Panc1 (cell line): ENCODE measurements at regions not wholly inside any gene's neighbourhood (a gene's known extent, or its start where the extent isn't known, plus 50 kb on each side); places are given as distances from the start of the nearest gene placed in this dataset.

Experiments used
- POLR2AphosphoS5 ChIP-seq: IDR thresholded peaks from 2 replicates; pipeline ENCODE4 v1.6.1; 2012; ENCODE audit warnings: mild to moderate bottlenecking, low read depth, low read length, moderate library complexity
- REST ChIP-seq, 2 experiments: IDR thresholded peaks; 2 replicates each; pipeline ENCODE4 v1.6.1; 2011 to 2012; ENCODE audit warnings: low read depth in 2 of 2, control low read depth in 1 of 2, low read length in 1 of 2, mild to moderate bottlenecking in 1 of 2, moderate library complexity in 1 of 2; ENCODE audit not compliant: insufficient read depth in 1 of 2
- SIN3A ChIP-seq: IDR thresholded peaks from 2 replicates; pipeline ENCODE4 v1.6.1; 2012; ENCODE audit warnings: low read depth, mild to moderate bottlenecking, low read length, moderate library complexity, borderline replicate concordance; ENCODE audit not compliant: insufficient read depth
- TCF7L2 ChIP-seq: IDR thresholded peaks from 2 replicates; pipeline ENCODE4 v1.6.1; 2011; ENCODE audit warnings: mild to moderate bottlenecking, low read depth, low read length, inconsistent platforms
- TF ChIP-seq, protein P1 (sequence below): fragments of 450-650 bp; IDR thresholded peaks from 2 replicates; pipeline ENCODE4 v1.5.1; 2017; ENCODE audit warnings: mild to moderate bottlenecking

DNA sequence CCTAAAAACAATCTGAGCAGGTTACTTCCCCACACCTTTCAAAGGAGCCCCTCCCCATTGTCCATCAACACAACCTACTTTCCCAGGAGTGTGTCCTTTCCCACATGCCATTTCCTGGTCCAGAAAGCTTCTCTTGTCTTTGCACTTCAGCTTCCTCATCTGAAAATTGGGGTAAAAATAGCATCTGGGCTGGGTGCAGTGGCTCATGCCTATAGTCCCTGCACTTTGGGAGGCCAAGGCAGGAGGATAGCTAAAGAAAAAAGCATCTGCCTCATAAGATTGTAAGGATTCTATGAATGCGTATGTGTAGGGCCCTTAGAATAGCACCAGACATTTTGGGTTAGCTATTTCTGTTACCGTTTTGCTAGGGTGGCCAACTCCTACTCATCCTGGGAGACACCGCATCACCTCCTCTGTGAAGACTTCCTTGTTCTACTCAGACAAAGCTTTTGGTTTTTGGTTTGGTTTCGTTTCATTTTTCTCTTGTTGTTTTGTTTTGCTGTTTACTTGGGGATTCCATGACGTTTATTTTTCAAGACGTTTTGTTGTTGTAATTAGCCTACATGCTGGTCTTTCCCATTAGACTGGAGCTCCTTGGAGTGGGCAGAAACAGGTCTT, 224.4 kb upstream of the TLE3 start:
- no peak for TF ChIP-seq POLR2AphosphoS5
- TF ChIP-seq REST (IDR thresholded peaks at IDR 0.05; ENCODE audit: insufficient read depth in 1 of 2, low read depth in 2 of 2, low read length in 1 of 2) = no peak
- TF ChIP-seq, protein P1, sequence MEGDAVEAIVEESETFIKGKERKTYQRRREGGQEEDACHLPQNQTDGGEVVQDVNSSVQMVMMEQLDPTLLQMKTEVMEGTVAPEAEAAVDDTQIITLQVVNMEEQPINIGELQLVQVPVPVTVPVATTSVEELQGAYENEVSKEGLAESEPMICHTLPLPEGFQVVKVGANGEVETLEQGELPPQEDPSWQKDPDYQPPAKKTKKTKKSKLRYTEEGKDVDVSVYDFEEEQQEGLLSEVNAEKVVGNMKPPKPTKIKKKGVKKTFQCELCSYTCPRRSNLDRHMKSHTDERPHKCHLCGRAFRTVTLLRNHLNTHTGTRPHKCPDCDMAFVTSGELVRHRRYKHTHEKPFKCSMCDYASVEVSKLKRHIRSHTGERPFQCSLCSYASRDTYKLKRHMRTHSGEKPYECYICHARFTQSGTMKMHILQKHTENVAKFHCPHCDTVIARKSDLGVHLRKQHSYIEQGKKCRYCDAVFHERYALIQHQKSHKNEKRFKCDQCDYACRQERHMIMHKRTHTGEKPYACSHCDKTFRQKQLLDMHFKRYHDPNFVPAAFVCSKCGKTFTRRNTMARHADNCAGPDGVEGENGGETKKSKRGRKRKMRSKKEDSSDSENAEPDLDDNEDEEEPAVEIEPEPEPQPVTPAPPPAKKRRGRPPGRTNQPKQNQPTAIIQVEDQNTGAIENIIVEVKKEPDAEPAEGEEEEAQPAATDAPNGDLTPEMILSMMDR = no peak
- no peak for TF ChIP-seq SIN3A
- TF ChIP-seq TCF7L2 = no peak
